GM12891 (cell line): ENCODE measurements at regions not wholly inside any gene's neighbourhood (a gene's known extent, or its start where the extent isn't known, plus 50 kb on each side); places are given as distances from the start of the nearest gene placed in this dataset.

ENCODE experiments used
- POLR2A ChIP-seq: IDR thresholded peaks from 2 replicates; pipeline ENCODE4 v1.6.1; 2011; ENCODE audit warnings: low read depth, low read length, control low read depth
- POLR2AphosphoS5 ChIP-seq: IDR thresholded peaks from 2 replicates; pipeline ENCODE4 v1.6.1; 2011; ENCODE audit warnings: low read depth, low read length, control low read depth
- POU2F2 ChIP-seq: IDR thresholded peaks from 2 replicates; pipeline ENCODE4 v1.6.1; 2011; ENCODE audit warnings: low read depth, mild to moderate bottlenecking, control low read depth, low read length, moderate library complexity
- TAF1 ChIP-seq: IDR thresholded peaks from 2 replicates; pipeline ENCODE4 v1.6.1; 2011; ENCODE audit warnings: low read depth, low read length, control low read depth

DNA sequence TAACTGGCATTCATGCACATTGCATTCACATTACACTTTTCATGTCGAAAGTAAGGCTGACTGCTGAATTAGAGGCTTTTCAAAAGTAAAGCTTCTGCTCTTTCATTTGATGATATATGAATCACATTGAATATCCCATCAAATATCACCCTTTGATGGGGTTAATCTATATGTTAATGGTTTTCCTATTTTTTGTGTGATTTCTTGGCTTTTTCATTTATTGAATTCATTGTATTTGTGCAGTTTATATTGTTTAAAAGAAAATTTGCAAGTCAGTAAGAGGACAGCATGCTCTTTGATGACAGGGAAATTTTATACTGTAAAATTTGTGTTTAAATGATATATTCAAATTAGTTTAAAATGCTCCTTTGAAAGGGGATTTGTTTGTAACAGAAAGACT is 344.1 kb downstream of the PCDH10 start:
- TF ChIP-seq POLR2A (no peak), TAF1 (no peak), POLR2AphosphoS5 (no peak), POU2F2 (no peak)
